ENCODE measurements at regions not wholly inside any gene's neighbourhood (a gene's known extent, or its start where the extent isn't known, plus 50 kb on each side); places are given as distances from the start of the nearest gene placed in this dataset.

DNA sequence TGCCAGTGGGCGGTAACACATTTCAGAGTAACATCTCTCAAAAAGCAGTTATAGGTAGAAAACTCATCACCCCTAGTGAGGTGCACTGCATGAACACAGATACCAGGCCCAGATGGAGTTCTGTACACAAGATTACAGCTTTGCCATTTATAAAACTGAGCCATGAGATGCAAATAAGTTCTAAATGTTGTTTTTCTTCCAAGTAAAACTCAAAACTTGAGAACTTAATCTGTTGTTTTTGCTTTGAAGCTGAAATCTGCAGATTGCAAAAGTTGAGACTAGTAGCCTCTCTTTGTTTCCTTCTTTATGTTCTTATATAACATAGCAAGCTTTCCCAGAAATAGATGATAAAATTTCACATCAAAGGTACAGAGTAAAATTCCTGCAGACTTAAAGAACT, 434.1 kb downstream of the PLK2 start:
- no peak overlapping the region for H2BK15ac ChIP-seq (replicated peaks; ENCODE audit: low read depth)
- no peak overlapping the region for H3K56ac ChIP-seq (ENCODE audit: low read length)
- H3K23ac ChIP-seq (ENCODE audit: low read length): no peak overlapping the region
- no peaks in the 10 kb centered on the region for H3K79me2 ChIP-seq (ENCODE audit: control insufficient read depth, insufficient read depth, low read length)
- H3K4ac ChIP-seq (ENCODE audit: low read depth, low read length): no peak overlapping the region
- WGBS (ENCODE audit: extremely low coverage, insufficient coverage, low lambda C conversion rate): no CpG with 5 or more reads among the region's 1 CpG
- no peaks in the 10 kb centered on the region for H3K36me3 ChIP-seq (ENCODE audit: control insufficient read depth, insufficient read depth, low read length)
- no peak overlapping the region for H3K4me2 ChIP-seq (ENCODE audit: low read length)
- H3K4me3 ChIP-seq (ENCODE audit: low read length): no peak overlapping the region
- no peak overlapping the region for H4K5ac ChIP-seq (ENCODE audit: low read length)
- no peak overlapping the region for H2BK120ac ChIP-seq (ENCODE audit: low read depth, low read length)
- H3K79me1 ChIP-seq (ENCODE audit: low read length): no peaks in the 10 kb centered on the region
- no peaks in the 10 kb centered on the region for H3K27me3 ChIP-seq (ENCODE audit: insufficient read depth, low read length, poor library complexity)
- no peak overlapping the region for H3K18ac ChIP-seq (ENCODE audit: low read length)
- H3K4me1 ChIP-seq (ENCODE audit: control insufficient read depth, low read depth, low read length): no peaks in the 10 kb centered on the region
- H3K9ac ChIP-seq (ENCODE audit: low read length): no peak overlapping the region
- H3K27ac ChIP-seq (ENCODE audit: low read depth, low read length): no peak overlapping the region
- no peak for DNase-seq
- no peak overlapping the region for H2AK5ac ChIP-seq (ENCODE audit: low read length)
- no peak overlapping the region for H2BK5ac ChIP-seq (ENCODE audit: low read length)
- no peak overlapping the region for H4K8ac ChIP-seq (ENCODE audit: low read depth, low read length)

DNA sequence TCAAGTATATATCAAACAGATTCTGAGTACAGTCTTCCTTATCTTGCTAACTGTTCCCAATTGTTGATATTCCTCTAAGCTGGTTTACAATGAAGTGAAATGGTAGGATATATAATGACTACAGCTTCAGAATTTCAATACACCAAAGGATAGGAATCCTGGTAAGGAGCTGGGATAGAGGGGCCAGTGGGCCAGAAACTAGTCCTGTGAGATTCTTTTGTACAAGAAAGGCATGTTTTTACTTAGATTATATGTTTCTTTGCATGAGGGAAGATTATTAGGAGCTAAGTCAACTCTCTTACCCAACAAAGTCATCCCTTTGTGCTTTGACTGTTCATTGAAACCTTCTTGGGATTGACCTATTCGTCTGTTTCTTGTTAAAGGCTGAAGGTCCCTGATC, 435.7 kb downstream of the PLK2 start:
- H3K4me2 ChIP-seq (ENCODE audit: low read length): no peak overlapping the region
- H2BK5ac ChIP-seq (ENCODE audit: low read length): no peak overlapping the region
- H4K8ac ChIP-seq (ENCODE audit: low read depth, low read length): no peak overlapping the region
- no peak overlapping the region for H3K4me3 ChIP-seq (ENCODE audit: low read length)
- no peaks in the 10 kb centered on the region for H3K79me2 ChIP-seq (ENCODE audit: control insufficient read depth, insufficient read depth, low read length)
- H2BK120ac ChIP-seq (ENCODE audit: low read depth, low read length): no peak overlapping the region
- no peak overlapping the region for H3K18ac ChIP-seq (ENCODE audit: low read length)
- H3K4me1 ChIP-seq (ENCODE audit: control insufficient read depth, low read depth, low read length): no peaks in the 10 kb centered on the region
- DNase-seq: no peak
- no peak overlapping the region for H4K5ac ChIP-seq (ENCODE audit: low read length)
- H3K27ac ChIP-seq (ENCODE audit: low read depth, low read length): no peak overlapping the region
- H3K27me3 ChIP-seq (ENCODE audit: insufficient read depth, low read length, poor library complexity): no peaks in the 10 kb centered on the region
- no peaks in the 10 kb centered on the region for H3K79me1 ChIP-seq (ENCODE audit: low read length)
- no peak overlapping the region for H3K9ac ChIP-seq (ENCODE audit: low read length)
- H3K4ac ChIP-seq (ENCODE audit: low read depth, low read length): no peak overlapping the region
- H3K36me3 ChIP-seq (ENCODE audit: control insufficient read depth, insufficient read depth, low read length): no peaks in the 10 kb centered on the region
- no peak overlapping the region for H3K23ac ChIP-seq (ENCODE audit: low read length)
- no CpG with 5 or more reads among the region's 1 CpG for WGBS (ENCODE audit: extremely low coverage, insufficient coverage, low lambda C conversion rate)
- H2AK5ac ChIP-seq (ENCODE audit: low read length): no peak overlapping the region
- H2BK15ac ChIP-seq (replicated peaks; ENCODE audit: low read depth): no peak overlapping the region
- H3K56ac ChIP-seq (ENCODE audit: low read length): no peak overlapping the region

DNA sequence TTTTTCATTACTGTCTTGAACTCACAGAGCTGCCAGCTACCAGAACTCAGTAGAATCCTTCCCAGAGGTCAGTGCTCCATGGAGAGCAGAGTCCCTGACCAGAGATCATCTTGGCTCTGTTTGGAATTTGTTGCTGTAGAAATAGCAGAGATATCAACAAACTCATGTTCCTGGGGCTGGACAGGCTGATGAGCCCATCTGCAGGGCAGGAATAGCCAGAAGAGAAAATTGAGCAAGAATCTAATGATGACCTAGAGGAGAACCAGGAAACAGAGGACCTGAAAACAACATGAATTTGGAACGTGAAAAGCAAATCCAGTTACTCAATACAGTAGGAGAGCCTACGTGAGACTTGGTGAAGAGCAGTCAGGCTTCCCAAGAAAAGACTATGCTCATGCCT, 437.8 kb downstream of the PLK2 start:
- Histone ChIP-seq H2BK5ac (ENCODE audit: low read length) (no peak overlapping the region), H3K23ac (ENCODE audit: low read length) (no peak overlapping the region), H2AK5ac (ENCODE audit: low read length) (no peak overlapping the region), H3K4me2 (ENCODE audit: low read length) (no peak overlapping the region), H3K79me1 (ENCODE audit: low read length) (no peaks in the 10 kb centered on the region), H3K79me2 (ENCODE audit: control insufficient read depth, insufficient read depth, low read length) (no peaks in the 10 kb centered on the region), H4K8ac (ENCODE audit: low read depth, low read length) (no peak overlapping the region), H3K56ac (ENCODE audit: low read length) (no peak overlapping the region), H2BK120ac (ENCODE audit: low read depth, low read length) (no peak overlapping the region), H3K4me3 (ENCODE audit: low read length) (no peak overlapping the region), H3K27me3 (ENCODE audit: insufficient read depth, low read length, poor library complexity) (no peaks in the 10 kb centered on the region), H3K4me1 (ENCODE audit: control insufficient read depth, low read depth, low read length) (no peaks in the 10 kb centered on the region), H4K5ac (ENCODE audit: low read length) (no peak overlapping the region), H3K36me3 (ENCODE audit: control insufficient read depth, insufficient read depth, low read length) (no peaks in the 10 kb centered on the region), H3K27ac (ENCODE audit: low read depth, low read length) (no peak overlapping the region), H3K18ac (ENCODE audit: low read length) (no peak overlapping the region), H3K9ac (ENCODE audit: low read length) (no peak overlapping the region), H2BK15ac (replicated peaks; ENCODE audit: low read depth) (peak overlapping the region; percentile 96), H3K4ac (ENCODE audit: low read depth, low read length) (no peak overlapping the region)
- no peak for DNase-seq
- WGBS (ENCODE audit: extremely low coverage, insufficient coverage, low lambda C conversion rate): no CpG with 5 or more reads among the region's 2 CpGs

DNA sequence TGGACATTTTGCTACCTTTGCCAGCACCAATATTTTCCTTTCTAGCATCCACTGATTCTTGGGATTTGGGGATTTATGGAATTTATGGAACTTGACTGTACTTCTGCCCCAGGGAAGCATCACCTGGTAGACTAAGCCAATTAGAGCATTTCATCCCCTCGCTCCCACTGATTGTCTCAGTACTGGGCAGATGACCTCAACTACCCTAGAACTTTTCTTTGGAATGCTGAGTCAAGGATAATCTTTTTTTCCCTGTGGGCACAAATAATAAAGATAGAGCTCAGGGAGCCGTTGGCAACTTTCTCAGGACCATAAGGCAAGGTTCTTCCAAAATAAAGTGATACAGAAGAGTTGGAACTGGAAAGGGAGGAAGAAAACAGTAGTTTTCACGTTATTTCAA, 438.4 kb downstream of the PLK2 start:
- no peak overlapping the region for H3K23ac ChIP-seq (ENCODE audit: low read length)

DNA sequence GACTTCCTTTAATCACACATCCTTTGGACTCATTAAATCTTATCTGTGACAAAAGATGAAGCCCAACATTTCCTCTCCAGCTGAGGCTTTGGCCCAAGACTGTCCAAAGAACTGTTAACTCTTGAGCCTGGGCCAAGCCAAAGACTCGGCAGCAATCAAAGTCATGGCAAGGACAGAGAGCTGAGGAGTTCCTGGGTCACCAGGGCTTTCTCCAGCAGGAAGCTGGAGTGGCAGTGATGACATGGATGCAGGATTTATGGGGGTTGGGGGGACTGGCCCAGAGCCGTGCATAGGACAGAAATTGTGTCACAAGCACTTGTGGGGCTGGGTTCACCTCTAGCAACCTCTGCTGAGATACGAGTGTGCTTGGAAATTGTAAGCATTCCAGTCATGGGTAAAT, 440.3 kb downstream of the PLK2 start:
- no peak overlapping the region for H3K27ac ChIP-seq (ENCODE audit: low read depth, low read length)
- H3K36me3 ChIP-seq (ENCODE audit: control insufficient read depth, insufficient read depth, low read length): no peaks in the 10 kb centered on the region
- no peak overlapping the region for H4K5ac ChIP-seq (ENCODE audit: low read length)
- no peak overlapping the region for H3K4ac ChIP-seq (ENCODE audit: low read depth, low read length)
- H3K23ac ChIP-seq (ENCODE audit: low read length): no peak overlapping the region
- no peak overlapping the region for H2BK120ac ChIP-seq (ENCODE audit: low read depth, low read length)
- no peak for DNase-seq
- H3K4me1 ChIP-seq (ENCODE audit: control insufficient read depth, low read depth, low read length): no peaks in the 10 kb centered on the region
- H2AK5ac ChIP-seq (ENCODE audit: low read length): no peak overlapping the region
- no peaks in the 10 kb centered on the region for H3K79me2 ChIP-seq (ENCODE audit: control insufficient read depth, insufficient read depth, low read length)
- no peak overlapping the region for H3K18ac ChIP-seq (ENCODE audit: low read length)
- no peak overlapping the region for H3K4me2 ChIP-seq (ENCODE audit: low read length)
- no CpG with 5 or more reads among the region's 3 CpGs for WGBS (ENCODE audit: extremely low coverage, insufficient coverage, low lambda C conversion rate)
- H3K56ac ChIP-seq (ENCODE audit: low read length): no peak overlapping the region
- no peak overlapping the region for H2BK15ac ChIP-seq (replicated peaks; ENCODE audit: low read depth)
- no peak overlapping the region for H3K9ac ChIP-seq (ENCODE audit: low read length)
- no peaks in the 10 kb centered on the region for H3K79me1 ChIP-seq (ENCODE audit: low read length)
- no peak overlapping the region for H4K8ac ChIP-seq (ENCODE audit: low read depth, low read length)
- no peak overlapping the region for H2BK5ac ChIP-seq (ENCODE audit: low read length)
- no peaks in the 10 kb centered on the region for H3K27me3 ChIP-seq (ENCODE audit: insufficient read depth, low read length, poor library complexity)
- no peak overlapping the region for H3K4me3 ChIP-seq (ENCODE audit: low read length)

More for the DNA sequence above, 438.4 kb downstream of the PLK2 start:
- no peak overlapping the region for H3K18ac ChIP-seq (ENCODE audit: low read length)
- no peak overlapping the region for H4K8ac ChIP-seq (ENCODE audit: low read depth, low read length)
- no peak overlapping the region for H3K4me3 ChIP-seq (ENCODE audit: low read length)
- no peak overlapping the region for H3K4ac ChIP-seq (ENCODE audit: low read depth, low read length)
- H3K27ac ChIP-seq (ENCODE audit: low read depth, low read length): no peak overlapping the region
- no peaks in the 10 kb centered on the region for H3K4me1 ChIP-seq (ENCODE audit: control insufficient read depth, low read depth, low read length)
- no peaks in the 10 kb centered on the region for H3K36me3 ChIP-seq (ENCODE audit: control insufficient read depth, insufficient read depth, low read length)
- no peaks in the 10 kb centered on the region for H3K27me3 ChIP-seq (ENCODE audit: insufficient read depth, low read length, poor library complexity)
- H3K79me1 ChIP-seq (ENCODE audit: low read length): no peaks in the 10 kb centered on the region
- no CpG with 5 or more reads among the region's 3 CpGs for WGBS (ENCODE audit: extremely low coverage, insufficient coverage, low lambda C conversion rate)
- no peak overlapping the region for H4K5ac ChIP-seq (ENCODE audit: low read length)
- H3K56ac ChIP-seq (ENCODE audit: low read length): no peak overlapping the region
- H3K79me2 ChIP-seq (ENCODE audit: control insufficient read depth, insufficient read depth, low read length): no peaks in the 10 kb centered on the region
- no peak overlapping the region for H3K4me2 ChIP-seq (ENCODE audit: low read length)
- H2AK5ac ChIP-seq (ENCODE audit: low read length): no peak overlapping the region
- H2BK120ac ChIP-seq (ENCODE audit: low read depth, low read length): no peak overlapping the region
- no peak overlapping the region for H2BK5ac ChIP-seq (ENCODE audit: low read length)
- no peak overlapping the region for H3K9ac ChIP-seq (ENCODE audit: low read length)
- H2BK15ac ChIP-seq (replicated peaks; ENCODE audit: low read depth): no peak overlapping the region
- DNase-seq: no peak

DNA sequence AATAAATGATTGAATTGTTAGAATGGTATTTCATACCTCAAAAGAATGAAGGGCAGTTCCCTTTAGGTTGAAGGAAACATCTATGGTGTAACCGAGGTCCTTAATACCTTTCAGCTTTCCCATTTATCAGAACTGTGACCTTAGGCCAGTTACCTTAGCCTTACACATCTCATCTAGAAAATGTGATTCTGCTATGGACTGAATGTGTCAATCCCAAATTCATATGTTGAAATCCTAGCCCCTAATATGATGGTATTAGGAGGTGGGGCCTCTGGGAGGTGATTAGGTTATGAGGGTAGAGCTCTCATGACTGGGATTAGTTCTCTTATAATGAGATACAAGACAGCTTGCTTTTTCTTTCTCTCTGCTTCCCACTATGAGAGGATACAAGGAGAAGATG, 441.9 kb downstream of the PLK2 start:
- no CpG with 5 or more reads among the region's 1 CpG for WGBS (ENCODE audit: extremely low coverage, insufficient coverage, low lambda C conversion rate)
- no peaks in the 10 kb centered on the region for H3K79me2 ChIP-seq (ENCODE audit: control insufficient read depth, insufficient read depth, low read length)
- H3K36me3 ChIP-seq (ENCODE audit: control insufficient read depth, insufficient read depth, low read length): no peaks in the 10 kb centered on the region

More for the DNA sequence above, 441.9 kb downstream of the PLK2 start:
- no peaks in the 10 kb centered on the region for H3K4me1 ChIP-seq (ENCODE audit: control insufficient read depth, low read depth, low read length)
- H4K8ac ChIP-seq (ENCODE audit: low read depth, low read length): no peak overlapping the region
- H3K4me2 ChIP-seq (ENCODE audit: low read length): no peak overlapping the region
- H2BK120ac ChIP-seq (ENCODE audit: low read depth, low read length): no peak overlapping the region
- no peak overlapping the region for H3K56ac ChIP-seq (ENCODE audit: low read length)
- H3K18ac ChIP-seq (ENCODE audit: low read length): no peak overlapping the region
- no peak overlapping the region for H3K23ac ChIP-seq (ENCODE audit: low read length)
- no peak overlapping the region for H3K9ac ChIP-seq (ENCODE audit: low read length)
- H2BK5ac ChIP-seq (ENCODE audit: low read length): no peak overlapping the region
- no peak overlapping the region for H3K4me3 ChIP-seq (ENCODE audit: low read length)
- no peak overlapping the region for H4K5ac ChIP-seq (ENCODE audit: low read length)
- no peaks in the 10 kb centered on the region for H3K79me1 ChIP-seq (ENCODE audit: low read length)
- no peak for DNase-seq
- no peak overlapping the region for H3K27ac ChIP-seq (ENCODE audit: low read depth, low read length)
- H3K4ac ChIP-seq (ENCODE audit: low read depth, low read length): no peak overlapping the region
- no peak overlapping the region for H2AK5ac ChIP-seq (ENCODE audit: low read length)
- no peaks in the 10 kb centered on the region for H3K27me3 ChIP-seq (ENCODE audit: insufficient read depth, low read length, poor library complexity)
- no peak overlapping the region for H2BK15ac ChIP-seq (replicated peaks; ENCODE audit: low read depth)
